GM23338 (cell line): ENCODE measurements at regions not wholly inside any gene's neighbourhood (a gene's known extent, or its start where the extent isn't known, plus 50 kb on each side); places are given as distances from the start of the nearest gene placed in this dataset.

Source experiments
- ATAC-seq: fragments of 200-7000 bp; cut with Tn5 transposase; 3 replicates; pipeline ENCODE4 v1.9.1; 2020
- DNase-seq: peaks from one replicate; pipeline ENCODE4 v3.0.0-alpha.2; 2015; ENCODE audit warnings: low spot score
- H2AFZ ChIP-seq: fragments of 200-600 bp; sonication (generic); 2 replicates; pipeline ENCODE4 v1.8.0; 2016; ENCODE audit warnings: antibody characterized with exemption, mild to moderate bottlenecking, moderate library complexity
- H3F3A ChIP-seq: fragments of 200-600 bp; sonication (generic); replicated peaks from 2 replicates; pipeline ENCODE4 v1.8.0; 2017; ENCODE audit warnings: antibody characterized with exemption, mixed run types, low read depth
- H3K27ac ChIP-seq: fragments of 200-600 bp; sonication (generic); 2 replicates; pipeline ENCODE4 v1.6.1; 2016; ENCODE audit warnings: low read depth
- H3K27me3 ChIP-seq: fragments of 200-600 bp; sonication (generic); 2 replicates; pipeline ENCODE4 v1.8.0; 2016; ENCODE audit warnings: mild to moderate bottlenecking, mixed run types, moderate library complexity; ENCODE audit not compliant: insufficient read depth
- H3K36me3 ChIP-seq: fragments of 200-600 bp; sonication (generic); 2 replicates; pipeline ENCODE4 v1.8.0; 2016; ENCODE audit warnings: mild to moderate bottlenecking; ENCODE audit not compliant: insufficient read depth
- H3K4me1 ChIP-seq: fragments of 200-600 bp; sonication (generic); 2 replicates; pipeline ENCODE4 v1.8.0; 2016; ENCODE audit warnings: mild to moderate bottlenecking, moderate library complexity; ENCODE audit not compliant: insufficient read depth
- H3K4me2 ChIP-seq: fragments of 200-600 bp; sonication (generic); 2 replicates; pipeline ENCODE4 v1.7.1; 2017; ENCODE audit warnings: mixed run types
- H3K4me3 ChIP-seq: fragments of 200-600 bp; sonication (generic); 2 replicates; pipeline ENCODE4 v1.6.1; 2016; ENCODE audit warnings: mixed run types
- H3K79me2 ChIP-seq: fragments of 200-600 bp; sonication (generic); replicated peaks from 2 replicates; pipeline ENCODE4 v1.8.0; 2017; ENCODE audit warnings: mild to moderate bottlenecking; ENCODE audit not compliant: insufficient read depth
- H3K9me2 ChIP-seq: fragments of 200-600 bp; sonication (generic); 2 replicates; pipeline ENCODE4 v1.8.0; 2017; ENCODE audit not compliant: insufficient read depth
- H4K20me1 ChIP-seq: fragments of 200-600 bp; sonication (generic); replicated peaks from 2 replicates; pipeline ENCODE4 v1.8.0; 2017; ENCODE audit warnings: mild to moderate bottlenecking; ENCODE audit not compliant: insufficient read depth
- H3K27ac Mint-ChIP-seq: 2 replicates; pipeline ENCODE4 v1.8.0; 2020; ENCODE audit warnings: inconsistent platforms, mild to moderate bottlenecking, moderate library complexity, mixed read lengths
- H3K27me3 Mint-ChIP-seq: 3 replicates; pipeline ENCODE4 v1.8.0; 2022; ENCODE audit warnings: low read depth, mild to moderate bottlenecking, moderate library complexity, mixed read lengths, inconsistent platforms; ENCODE audit not compliant: insufficient read depth, poor library complexity
- H3K36me3 Mint-ChIP-seq: 3 replicates; pipeline ENCODE4 v1.8.0; 2021; ENCODE audit warnings: low read depth, mild to moderate bottlenecking, inconsistent platforms, moderate library complexity, mixed read lengths
- H3K4me1 Mint-ChIP-seq: 3 replicates; pipeline ENCODE4 v1.8.0; 2020; ENCODE audit warnings: mild to moderate bottlenecking, inconsistent platforms, mixed read lengths
- H3K4me3 Mint-ChIP-seq: 3 replicates; pipeline ENCODE4 v1.8.0; 2021; ENCODE audit warnings: moderate library complexity, mild to moderate bottlenecking, inconsistent platforms, mixed read lengths
- H3K9me3 Mint-ChIP-seq: 3 replicates; pipeline ENCODE4 v1.8.0; 2020; ENCODE audit warnings: moderate library complexity, mild to moderate bottlenecking, inconsistent platforms, mixed read lengths
- CREB1 ChIP-seq: fragments of 250-450 bp; sonication (Bioruptor Pico); IDR thresholded peaks from 2 replicates; pipeline ENCODE4 v1.5.0; 2020; ENCODE audit warnings: low read depth, mild to moderate bottlenecking, moderate library complexity
- CTCF ChIP-seq, 2 experiments: fragments of 200-600 bp in 1 of 2; sonication (generic) in 1 of 2; conservative IDR thresholded peaks; 2 replicates each; pipeline versions ENCODE4 v1.5.1 to v1.6.1; 2016 to 2017; ENCODE audit warnings: antibody characterized with exemption in 2 of 2, low read depth in 2 of 2, mild to moderate bottlenecking in 2 of 2, moderate library complexity in 1 of 2
- ETS1 ChIP-seq: IDR thresholded peaks from 2 replicates; pipeline ENCODE4 v1.6.1; 2016; ENCODE audit warnings: antibody characterized with exemption
- EZH2 ChIP-seq: fragments of 200-600 bp; sonication (generic); IDR thresholded peaks from one replicate; pipeline ENCODE4 v1.8.0; 2017; ENCODE audit warnings: antibody characterized with exemption, mild to moderate bottlenecking, low read depth; ENCODE audit not compliant: unreplicated experiment
- EZH2phosphoT487 ChIP-seq: fragments of 200-600 bp; sonication (generic); IDR thresholded peaks from one replicate; pipeline ENCODE4 v1.8.1; 2018; ENCODE audit warnings: antibody characterized with exemption; ENCODE audit not compliant: unreplicated experiment
- JUNB ChIP-seq: IDR thresholded peaks from one replicate; pipeline ENCODE4 v1.6.1; 2016; ENCODE audit warnings: antibody characterized with exemption; ENCODE audit not compliant: unreplicated experiment
- NANOG ChIP-seq: IDR thresholded peaks from 2 replicates; pipeline ENCODE4 v1.6.1; 2016; ENCODE audit warnings: antibody characterized with exemption, borderline replicate concordance
- POLR2AphosphoS5 ChIP-seq: IDR thresholded peaks from 2 replicates; pipeline ENCODE4 v1.6.1; 2016; ENCODE audit warnings: antibody characterized with exemption, low read depth
- REST ChIP-seq: IDR thresholded peaks from one replicate; pipeline ENCODE4 v1.6.1; 2018; ENCODE audit warnings: antibody characterized with exemption; ENCODE audit not compliant: unreplicated experiment
- STAT1 ChIP-seq: IDR thresholded peaks from one replicate; pipeline ENCODE4 v1.6.1; 2016; ENCODE audit warnings: antibody characterized with exemption; ENCODE audit not compliant: unreplicated experiment
- ZNF114 ChIP-seq: fragments of 250-450 bp; sonication (Bioruptor Pico); IDR thresholded peaks from 2 replicates; pipeline ENCODE4 v1.5.0; 2020; ENCODE audit warnings: mild to moderate bottlenecking, moderate library complexity
- ZNF331 ChIP-seq: fragments of 250-450 bp; sonication (Bioruptor Pico); IDR thresholded peaks from 2 replicates; pipeline ENCODE4 v1.5.0; 2020; ENCODE audit warnings: low read depth, mild to moderate bottlenecking, moderate library complexity
- ZNF462 ChIP-seq: fragments of 250-450 bp; sonication (Bioruptor Pico); IDR thresholded peaks from 2 replicates; pipeline ENCODE4 v1.5.0; 2020; ENCODE audit warnings: mild to moderate bottlenecking, moderate library complexity

- no peak overlapping the region for H3K4me3 Mint-ChIP-seq
- H3K27ac Mint-ChIP-seq, result no peak overlapping the region; the same call in 1 of the 2 replicates
- Histone ChIP-seq H3K4me2 (no peak overlapping the region), H3K79me2 (no peaks in the 10 kb centered on the region), H2AFZ (no peak overlapping the region), H3K4me3 (no peak overlapping the region), H4K20me1 (no peaks in the 10 kb centered on the region), H3K27ac (no peak overlapping the region), H3F3A (no peaks in the 10 kb centered on the region), H3K27me3 (no peaks in the 10 kb centered on the region), H3K4me1 (peaks cover 29% of the 10 kb centered on the region), H3K9me2 (peaks cover 5% of the 10 kb centered on the region; the same call in 1 of the 2 replicates), H3K36me3 (no peaks in the 10 kb centered on the region)
- H3K36me3 Mint-ChIP-seq, result peaks cover 2% of the 10 kb centered on the region; the same call in 2 of the 3 replicates
- TF ChIP-seq ZNF331 (no peak), ZNF114 (no peak), STAT1 (no peak), CTCF (conservative IDR thresholded peaks at IDR 0.05; ENCODE audit: low read depth in 2 of 2) (no peak), ETS1 (no peak), CREB1 (CRISPR knock-in tag) (no peak), ZNF462 (no peak), EZH2 (no peak), REST (no peak), EZH2phosphoT487 (no peak), NANOG (no peak), POLR2AphosphoS5 (no peak), JUNB (no peak)
- no peak for ATAC-seq
- peaks cover 2% of the 10 kb centered on the region for H3K27me3 Mint-ChIP-seq
- H3K9me3 Mint-ChIP-seq, result 0 out of 3 replicates have a peak, but pooled peaks cover 2% of the 10 kb centered on the region
- DNase-seq, result no peak
- H3K4me1 Mint-ChIP-seq, result peaks cover 42% of the 10 kb centered on the region
Observed at GRCh38 chr12:24307153-24307552, 357.7 kb upstream of the SOX5 start.
